Sciatic nerve (tissue), 2 donors: ENCODE measurements at regions not wholly inside any gene's neighbourhood (a gene's known extent, or its start where the extent isn't known, plus 50 kb on each side); places are given as distances from the start of the nearest gene placed in this dataset.
A peak's percentile ranks its signal among the peaks of the same experiment; 100 is the strongest.

Experiments used
- ATAC-seq: fragments of 200-7000 bp; cut with Tn5 transposase; one replicate; pipeline ENCODE4 v1.9.1; 2020; ENCODE audit warnings: mild to moderate bottlenecking, moderate library complexity
- DNase-seq: peaks from one replicate; pipeline ENCODE4 v3.0.0-alpha.2; 2020; ENCODE audit warnings: low spot score
- intact Hi-C: fragments of 100-400 bp; cut with DNase I; formaldehyde crosslinking; loops from one replicate; pipeline ENCODE4 v1.14.2; 2022
- donor health status: DM: no; HTN: no; CAD: no.
- donor health status: DM: no; HTN: no; CAD: no.

DNA sequence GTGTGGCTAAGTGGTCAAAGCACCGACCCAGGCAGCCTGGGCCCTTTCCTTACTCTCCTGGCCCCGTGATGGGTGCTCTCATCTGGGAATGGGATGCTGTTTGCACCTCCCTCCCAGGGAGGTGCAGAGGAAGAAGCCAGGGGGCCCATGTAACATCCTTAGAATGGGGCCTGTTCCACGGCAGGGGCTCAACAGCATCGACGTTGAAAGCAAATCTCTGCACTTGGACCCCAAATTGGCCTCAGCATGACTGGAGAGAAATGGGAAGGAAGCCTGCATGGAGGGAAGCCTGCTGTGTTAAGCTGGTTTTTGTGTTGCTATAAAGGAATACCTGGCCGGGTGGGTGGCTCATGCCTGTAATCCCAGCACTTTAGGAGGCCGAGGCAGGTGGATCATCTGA, 1288.4 kb downstream of the TBC1D22A start:
- intact Hi-C loops = no loop called here

DNA sequence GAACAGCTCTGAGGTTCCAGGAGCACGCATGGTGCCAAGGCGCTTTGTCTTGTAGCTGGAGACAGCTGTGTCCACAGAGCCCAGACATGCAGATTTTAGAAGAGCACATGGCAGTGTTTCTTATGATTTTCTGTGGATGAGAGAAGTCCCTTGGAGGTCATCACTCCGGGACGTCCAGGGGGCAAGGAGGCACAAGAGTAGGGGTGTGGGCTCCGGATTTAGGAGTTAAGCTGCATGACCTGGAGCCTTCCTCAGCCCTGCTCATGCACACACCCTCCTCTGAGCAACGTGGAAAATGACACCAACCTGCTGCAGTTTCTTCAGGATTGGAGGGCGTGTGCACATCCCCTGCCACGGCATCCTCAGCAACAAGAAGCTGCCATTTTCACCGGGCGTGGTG, 1286.7 kb downstream of the TBC1D22A start:
- no peak for DNase-seq
- intact Hi-C loops = no loop called here
- ATAC-seq = no peak

More for the DNA sequence above, 1288.4 kb downstream of the TBC1D22A start:
- no peak for ATAC-seq
- DNase-seq = no peak

DNA sequence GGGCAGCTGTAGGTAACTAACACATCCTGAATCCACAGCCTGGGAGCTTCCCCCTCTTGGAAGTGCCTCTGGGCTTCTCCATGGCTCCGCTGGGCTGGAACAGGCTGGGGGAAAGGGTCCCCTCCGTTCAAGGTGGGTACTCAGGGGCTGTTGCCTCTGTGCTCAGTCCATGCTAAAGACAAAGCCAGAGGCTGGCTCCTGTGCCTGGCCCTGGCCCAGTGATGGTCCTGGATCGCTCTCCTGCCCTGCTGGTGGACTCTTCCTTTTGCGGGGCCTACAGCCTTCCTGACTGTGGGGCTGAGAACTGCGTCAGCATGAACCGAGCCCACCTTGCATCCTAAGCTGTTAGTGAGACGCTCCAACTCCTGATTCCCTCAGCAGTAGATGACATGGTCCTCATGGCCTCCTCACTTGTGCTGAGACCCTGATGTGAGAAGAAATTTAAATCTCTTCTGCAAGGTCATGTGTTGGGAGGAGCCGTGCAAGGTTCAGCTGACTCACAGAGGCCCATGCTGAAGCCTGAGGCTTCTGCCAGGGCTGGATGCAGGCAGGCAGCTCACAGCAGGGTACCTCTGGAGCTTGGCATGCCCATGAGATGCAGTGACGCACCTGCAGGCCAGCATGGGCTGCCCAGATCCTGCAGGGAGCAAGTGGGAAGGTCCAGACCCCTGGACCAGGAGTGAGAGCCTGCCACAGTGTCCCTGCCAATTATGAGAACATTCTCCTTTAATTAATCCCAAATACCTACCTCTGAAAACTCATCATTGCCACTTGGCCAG, 1285.5 kb downstream of the TBC1D22A start:
- ATAC-seq = no peak
- intact Hi-C loops = no loop called here
- no peak for DNase-seq

DNA sequence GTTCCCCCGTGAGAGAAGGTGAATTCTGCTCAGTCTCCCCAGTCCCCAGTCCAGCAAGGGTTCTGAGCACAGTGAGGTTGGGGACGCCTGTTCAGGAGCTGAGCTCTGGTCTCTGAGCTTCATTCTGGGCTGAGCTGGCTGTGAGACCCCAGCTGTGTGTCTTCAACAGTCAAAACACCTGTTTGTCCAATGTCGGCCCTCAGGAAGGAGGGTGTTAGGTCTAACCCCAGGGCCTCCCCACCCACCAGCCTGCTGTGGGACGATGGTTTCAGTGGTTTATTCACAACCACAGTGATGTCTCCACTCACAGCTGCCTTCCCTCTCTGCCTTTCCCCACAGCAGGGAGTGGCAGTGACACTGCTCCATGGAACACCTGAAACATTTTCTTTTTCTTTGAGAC, 1282.9 kb downstream of the TBC1D22A start:
- intact Hi-C loops = no loop called here
- no peak for DNase-seq

DNA sequence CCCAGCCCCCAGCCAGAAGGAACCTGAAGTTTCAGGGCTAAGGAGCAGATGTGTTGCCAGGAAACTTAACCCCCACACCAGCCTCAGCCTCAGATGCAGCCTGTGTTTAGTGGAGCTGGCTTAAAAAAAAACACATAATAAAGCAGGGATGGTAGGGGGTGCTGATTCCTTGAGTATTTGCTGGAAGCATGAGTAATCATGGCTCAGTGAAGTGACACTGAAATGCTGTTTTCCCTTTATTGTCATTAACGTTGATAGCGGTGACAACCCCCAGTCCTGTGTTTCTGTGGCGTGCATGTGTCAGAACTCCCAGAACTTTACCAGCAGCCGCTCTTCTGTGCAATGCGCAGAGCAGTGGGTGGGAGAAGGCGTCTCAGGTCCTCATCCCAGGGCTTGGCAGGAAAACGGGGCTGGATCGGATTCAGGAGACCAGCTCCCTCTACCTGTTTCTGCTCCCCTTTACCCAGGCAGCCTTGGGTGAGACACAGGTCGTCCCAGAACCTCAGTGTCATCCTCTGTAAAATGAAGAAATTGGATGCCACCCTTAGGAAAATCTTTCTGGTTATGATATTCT, 1282.1 kb downstream of the TBC1D22A start:
- no peak for DNase-seq
- intact Hi-C loops = no loop called here
- ATAC-seq = no peak

More for the DNA sequence above, 1282.9 kb downstream of the TBC1D22A start:
- ATAC-seq = no peak

DNA sequence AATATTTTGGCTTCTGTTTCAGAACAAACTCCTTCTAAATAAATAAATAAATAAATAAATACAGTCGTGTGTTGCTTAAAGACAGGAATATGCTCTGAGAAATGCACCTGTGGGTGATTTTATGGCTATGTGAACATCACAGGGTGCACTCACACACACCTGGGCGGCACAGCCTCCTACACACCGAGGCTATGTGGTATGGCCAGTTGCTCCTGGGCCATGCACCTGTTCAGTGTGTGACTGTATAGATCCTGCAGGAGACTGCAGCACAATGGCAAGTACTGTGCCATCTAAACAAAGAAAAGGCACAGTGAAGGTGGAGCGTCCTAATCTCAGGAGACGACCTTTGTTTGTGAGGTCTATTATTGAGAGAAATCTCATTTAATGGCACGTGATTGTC, 1281.1 kb downstream of the TBC1D22A start:
- intact Hi-C loops = no loop called here
- DNase-seq (no peak), ATAC-seq (no peak)

DNA sequence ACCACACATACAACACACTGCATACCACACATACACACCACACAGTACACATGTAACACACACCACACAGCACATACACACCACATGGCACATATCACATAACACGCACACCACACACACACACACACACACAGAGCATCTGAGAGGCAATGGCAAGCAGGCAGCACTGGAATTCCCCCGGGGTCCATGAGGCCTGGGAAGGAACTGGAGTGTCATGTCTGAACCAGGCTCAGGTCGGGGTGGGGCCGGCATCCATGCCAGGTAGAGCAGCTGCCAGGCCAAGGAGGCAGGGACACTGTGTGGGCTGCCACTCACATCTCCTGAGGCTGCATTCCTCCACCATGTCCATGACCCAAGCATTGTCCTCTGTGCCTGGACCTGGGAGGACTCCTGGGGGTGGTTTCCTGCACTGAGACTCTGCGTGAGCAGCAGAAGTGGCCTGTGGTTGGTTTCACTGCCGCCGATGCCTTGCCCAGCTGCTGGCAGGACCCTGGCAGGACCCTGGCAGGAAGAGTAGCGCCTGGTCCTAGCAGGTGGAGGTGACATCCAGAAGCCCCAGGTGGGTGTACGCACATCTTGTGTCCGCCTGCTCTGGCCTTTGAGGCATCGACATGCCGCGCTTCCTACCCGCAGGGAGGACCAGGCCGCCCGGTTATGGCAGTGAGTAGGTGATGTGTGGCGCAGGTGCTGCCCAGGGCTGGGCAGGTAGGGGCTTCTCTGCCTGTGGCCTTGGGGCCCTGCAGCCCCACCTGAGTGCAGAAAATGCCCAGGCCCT, 1280.4 kb downstream of the TBC1D22A start:
- intact Hi-C loops = no loop called here
- ATAC-seq = no peak
- DNase-seq = no peak

DNA sequence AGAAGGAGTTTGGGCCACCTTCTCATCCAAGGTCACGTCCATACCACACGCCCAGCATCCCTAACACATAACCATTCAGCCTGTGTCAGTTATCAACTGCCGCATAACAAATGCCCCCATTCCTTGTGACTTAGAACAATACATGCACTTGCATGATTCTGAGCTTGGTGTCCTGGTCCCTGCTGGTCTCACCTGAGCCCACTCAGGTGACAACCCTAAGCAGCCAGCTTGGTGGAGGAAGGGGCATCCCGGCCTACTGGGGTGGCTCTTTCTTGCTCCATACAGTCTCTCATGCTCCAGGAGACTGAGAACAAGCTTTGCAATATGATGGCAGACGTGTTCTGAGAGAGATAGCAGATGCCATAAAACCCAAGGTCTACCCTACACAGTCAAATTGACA, 1276.9 kb downstream of the TBC1D22A start:
- intact Hi-C loops = no loop called here
- no peak for DNase-seq
- no peak for ATAC-seq

DNA sequence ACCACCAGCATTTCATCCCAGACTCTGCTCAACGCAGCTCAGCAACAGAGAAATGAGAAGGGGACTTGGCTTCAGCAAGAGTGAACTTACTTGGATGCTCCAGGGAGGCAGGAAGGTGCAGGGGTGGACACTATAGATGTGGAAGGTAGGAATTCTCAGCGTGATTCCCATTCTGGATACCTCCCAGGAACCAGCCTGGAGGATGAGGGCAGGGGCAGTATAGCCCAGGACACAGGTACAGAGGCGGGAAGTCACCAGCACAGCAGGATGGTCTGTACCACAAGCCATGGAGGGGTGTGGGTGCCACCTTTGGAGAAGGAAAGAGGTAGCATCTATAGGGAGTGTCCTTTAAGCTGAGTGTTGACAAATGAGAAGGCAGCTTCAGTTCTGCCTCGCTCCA, 1275.2 kb downstream of the TBC1D22A start:
- no peak for ATAC-seq
- DNase-seq = no peak
- intact Hi-C loops = no loop called here

DNA sequence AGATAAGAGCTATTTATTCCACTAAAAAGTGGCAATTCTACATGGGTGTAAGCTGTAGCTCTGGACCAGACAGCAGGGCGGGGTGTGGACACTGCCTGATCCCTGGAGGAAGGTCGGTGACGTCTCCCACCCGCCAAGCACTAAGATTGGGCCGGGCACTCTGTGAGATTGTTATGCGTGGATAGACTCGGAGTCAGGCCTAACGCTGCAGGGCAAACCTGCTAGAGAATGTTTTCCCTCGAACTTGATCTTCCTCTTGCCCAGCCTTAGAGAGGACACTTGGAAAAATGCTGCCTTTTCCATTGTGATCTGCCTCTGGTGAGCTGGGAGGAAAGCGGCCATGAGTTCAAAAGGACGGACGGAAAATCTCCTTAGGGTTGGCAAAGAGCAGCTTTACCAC, 1273.4 kb downstream of the TBC1D22A start:
- DNase-seq = no peak
- intact Hi-C loops = no loop called here

DNA sequence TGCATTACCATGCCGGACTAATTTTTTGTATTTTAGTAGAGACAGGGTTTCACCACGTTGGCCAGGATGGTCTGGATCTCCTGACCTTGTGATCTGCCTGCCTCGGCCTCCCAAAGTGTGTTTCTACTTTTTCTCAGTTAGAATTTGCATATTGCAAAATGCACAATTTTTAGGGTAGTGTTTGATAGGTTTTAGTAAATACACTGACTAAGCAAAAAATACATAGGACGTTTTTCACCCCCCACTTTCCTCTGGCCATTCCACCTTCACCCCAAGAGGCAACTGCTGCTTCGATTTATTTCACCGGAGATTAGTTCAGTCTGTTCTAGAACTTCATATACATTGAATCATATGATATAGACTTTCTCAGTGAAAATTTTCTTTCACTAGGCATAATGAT, 1269.1 kb downstream of the TBC1D22A start:
- ATAC-seq (no peak), DNase-seq (no peak)
- intact Hi-C loops = no loop called here

More for the DNA sequence above, 1273.4 kb downstream of the TBC1D22A start:
- ATAC-seq = no peak

DNA sequence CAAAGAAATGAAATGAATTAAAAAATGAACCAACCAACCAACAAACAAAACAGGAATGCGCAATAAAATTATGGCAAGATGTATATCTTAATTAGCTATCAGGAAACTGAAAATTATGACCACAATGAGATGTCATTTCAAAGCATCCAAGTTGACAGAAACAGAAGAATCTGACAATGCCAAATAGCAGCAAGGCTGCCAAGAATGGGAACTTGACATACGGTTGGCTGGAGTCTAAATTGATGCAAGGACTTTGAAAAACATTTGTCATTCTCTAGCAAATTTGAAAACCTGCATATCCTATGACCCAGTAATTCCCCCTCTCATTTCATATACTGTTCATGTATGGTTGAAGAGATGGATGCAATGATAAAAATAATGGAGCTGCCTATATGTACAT, 1262.6 kb downstream of the TBC1D22A start:
- ATAC-seq = no peak
- intact Hi-C loops = no loop called here
- no peak for DNase-seq

DNA sequence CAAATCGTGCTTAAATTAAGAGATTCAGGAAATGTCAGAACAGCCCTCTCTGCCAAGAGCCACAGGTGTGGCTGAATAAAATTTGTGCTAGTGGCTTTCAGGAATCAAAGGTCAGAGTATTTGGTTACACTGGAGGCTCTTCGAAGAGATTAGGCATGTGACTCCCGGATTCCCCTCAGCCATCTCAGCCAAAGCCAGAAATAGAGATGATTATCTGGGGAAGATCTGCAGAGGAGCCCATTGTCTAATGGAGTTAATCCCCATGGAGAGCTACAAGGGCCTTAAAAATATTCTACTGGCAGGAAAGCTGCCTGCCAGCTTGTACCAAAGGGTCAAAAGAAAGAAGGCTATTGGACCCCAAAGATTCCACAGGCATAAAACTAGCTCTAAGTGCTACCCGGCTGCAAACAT, 1259.5 kb downstream of the TBC1D22A start:
- no peak for DNase-seq
- peak; percentile 57 for ATAC-seq
- intact Hi-C loops = no loop called here

DNA sequence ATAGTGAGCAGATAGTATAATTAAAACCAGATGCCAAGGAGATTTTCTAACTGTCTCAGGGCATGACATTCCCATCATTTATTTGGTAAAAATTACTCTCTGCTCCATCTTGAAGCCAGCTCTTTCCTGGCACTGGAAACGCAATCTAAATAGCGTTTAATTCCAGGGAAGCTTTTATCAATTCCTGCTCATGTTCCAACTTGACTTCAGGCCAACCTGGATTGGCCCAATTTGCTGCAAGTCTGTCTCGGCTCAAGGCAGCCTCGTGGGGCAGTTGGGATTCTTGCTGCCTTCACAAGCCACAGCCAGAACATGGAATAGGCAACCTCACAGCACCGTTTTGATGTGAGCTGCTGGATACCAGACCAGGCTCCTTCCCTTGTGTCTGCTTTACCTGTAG, 1255.9 kb downstream of the TBC1D22A start:
- DNase-seq (no peak), ATAC-seq (no peak)
- intact Hi-C loops = no loop called here

DNA sequence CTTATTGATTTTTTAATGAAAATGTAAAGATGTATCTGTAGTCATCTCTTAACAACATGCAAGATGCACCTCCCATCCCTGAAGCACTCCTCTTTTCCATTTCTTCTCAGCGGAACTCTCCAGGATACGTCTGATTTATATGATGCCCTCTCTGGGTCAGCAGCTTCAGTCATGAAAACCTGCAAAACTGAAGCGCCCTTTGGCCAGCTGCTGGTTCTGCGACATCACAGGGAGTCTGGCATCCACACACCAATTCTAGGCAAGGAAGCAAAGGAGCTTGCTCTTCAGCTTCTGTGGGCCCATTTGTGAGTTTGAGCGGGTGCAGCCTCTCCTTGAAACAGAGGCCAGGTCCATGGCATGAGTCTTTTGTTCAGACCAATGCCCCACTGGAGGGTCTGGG, 1253.3 kb downstream of the TBC1D22A start:
- DNase-seq (no peak), ATAC-seq (no peak)
- intact Hi-C loops = no loop called here

DNA sequence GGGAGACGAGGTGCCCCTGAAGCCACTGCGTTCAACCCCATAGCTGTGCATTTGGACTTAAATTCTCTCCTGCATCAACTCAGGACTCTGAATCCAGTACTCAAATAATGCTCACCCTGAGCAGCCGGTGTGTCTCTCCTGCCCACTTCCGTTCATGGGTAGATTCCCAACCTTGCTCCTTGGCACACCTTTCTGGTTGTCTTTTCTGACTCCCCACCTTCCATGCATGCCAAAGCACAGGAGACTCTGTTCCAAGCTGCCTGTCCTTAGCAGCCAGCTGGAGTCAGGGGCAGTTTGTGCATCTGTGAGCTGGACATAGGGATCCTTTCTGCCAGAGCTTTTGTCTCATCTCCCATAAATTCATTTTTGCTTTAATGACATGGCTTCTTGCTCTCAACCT, 1242.5 kb downstream of the TBC1D22A start:
- no peak for ATAC-seq
- intact Hi-C loops = no loop called here
- no peak for DNase-seq

DNA sequence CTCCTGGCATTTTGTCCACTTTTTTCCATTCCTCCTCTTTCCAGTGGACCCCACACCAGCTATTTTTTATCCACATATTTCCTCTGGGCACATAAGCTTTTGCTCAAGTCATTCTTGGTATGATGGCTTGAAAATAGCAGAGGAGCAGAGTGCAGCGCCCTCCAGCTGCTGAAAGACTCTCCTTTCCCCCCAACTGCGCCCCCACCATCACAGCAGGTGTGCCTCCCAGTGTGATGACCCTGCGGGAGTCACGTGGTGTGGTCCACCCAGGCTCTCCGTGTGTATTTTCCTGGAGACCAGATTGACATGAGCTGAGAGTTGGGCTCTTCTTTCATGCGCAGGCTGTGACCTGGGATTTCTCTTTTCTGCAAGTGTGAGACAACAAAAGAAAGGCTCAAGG, 1241.6 kb downstream of the TBC1D22A start:
- DNase-seq (no peak), ATAC-seq (no peak)
- intact Hi-C loops = no loop called here

DNA sequence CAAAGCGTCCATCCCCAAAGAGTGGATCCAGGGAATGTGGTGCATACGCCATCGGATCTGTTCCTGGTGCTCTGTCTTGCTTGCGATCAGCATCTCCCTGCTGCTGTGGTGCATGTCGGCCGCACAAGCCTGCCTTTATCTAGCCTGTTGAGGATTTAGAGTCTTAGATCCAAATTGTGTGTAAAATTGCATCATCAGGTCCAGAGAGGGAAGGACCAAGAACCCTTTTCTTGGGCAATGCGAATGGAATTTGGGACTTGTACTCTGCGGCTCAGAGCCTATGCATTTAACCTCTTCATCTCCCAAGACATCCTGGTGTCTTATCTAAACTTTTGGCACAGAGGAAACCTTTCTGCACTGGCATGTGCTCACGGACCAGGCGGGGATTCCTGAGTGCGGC, 1238.7 kb downstream of the TBC1D22A start:
- DNase-seq (no peak), ATAC-seq (no peak)
- intact Hi-C loops = no loop called here

DNA sequence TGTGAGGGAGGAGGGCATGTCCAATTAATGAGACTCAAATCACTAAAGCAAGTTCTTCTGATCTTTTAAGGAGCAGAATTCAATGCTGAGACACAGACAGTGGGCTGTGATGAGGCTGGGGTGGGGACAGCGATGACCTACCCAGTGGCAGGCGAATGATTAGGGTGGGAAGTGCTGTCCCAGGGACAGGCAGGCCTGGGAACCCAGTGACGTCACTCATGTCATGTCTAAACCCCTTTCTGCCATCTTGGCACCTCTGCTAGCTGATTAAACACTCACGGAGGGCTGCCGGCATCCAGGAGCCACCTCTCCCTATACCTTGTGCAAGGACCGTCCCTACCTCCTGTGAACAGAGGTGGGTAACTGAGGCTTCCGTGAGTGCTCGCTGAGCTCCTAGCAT, 1235.2 kb downstream of the TBC1D22A start:
- intact Hi-C loops = no loop called here
- no peak for DNase-seq
- no peak for ATAC-seq

DNA sequence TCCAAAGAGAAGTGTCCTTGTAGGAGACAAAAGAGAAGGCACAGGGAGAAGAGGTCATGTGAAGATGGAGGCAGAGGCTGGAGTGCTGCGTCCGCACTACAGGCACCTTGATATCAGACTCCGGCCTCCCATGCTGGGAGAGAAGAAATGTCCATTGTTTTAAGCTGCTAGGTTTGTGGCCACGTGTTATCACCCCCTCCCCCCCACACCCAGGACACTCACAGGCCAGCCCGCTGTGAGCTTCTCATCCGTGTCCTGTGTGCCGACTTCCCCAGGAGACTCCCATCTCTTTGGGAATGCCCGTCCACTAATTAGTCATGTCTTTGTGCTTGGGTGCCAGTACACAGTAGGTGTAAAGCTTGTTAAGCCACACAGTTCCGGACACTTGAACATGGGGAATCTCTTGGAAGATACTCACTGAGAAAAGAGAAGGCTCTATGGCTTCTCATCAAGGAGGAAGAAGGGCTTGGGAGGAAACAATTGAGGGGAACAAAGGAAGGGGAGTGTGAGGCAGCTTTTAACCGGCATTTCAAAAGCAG, 1234.7 kb downstream of the TBC1D22A start:
- ATAC-seq (no peak), DNase-seq (no peak)
- intact Hi-C loops = no loop called here
